IMR-90 (cell line): ENCODE measurements at regions not wholly inside any gene's neighbourhood (a gene's known extent, or its start where the extent isn't known, plus 50 kb on each side); places are given as distances from the start of the nearest gene placed in this dataset.

ENCODE experiments used
- ATAC-seq: fragments of 200-7000 bp; cut with Tn5 transposase; 2 replicates; pipeline ENCODE4 v1.9.1; 2020; ENCODE audit warnings: low read depth, mild to moderate bottlenecking, moderate library complexity
- BruUV-seq: library from RNA; stranded (reverse); fragments of 400-500 nt; replicated peaks from 2 replicates; lab custom pipeline; 2021; lab: Mats Ljungman, UMichigan
- CTCF ChIA-PET: fragments of 300-600 bp; formaldehyde crosslinking; extraction: SDS; loops from one replicate; lab custom pipeline; 2021; ENCODE audit warnings: antibody characterized with exemption; lab: Yijun Ruan, JAX
- POLR2A ChIA-PET: fragments of 300-600 bp; sonication (Branson Sonifier 250); formaldehyde crosslinking; loops from one replicate; lab custom pipeline; 2022; ENCODE audit warnings: antibody characterized with exemption; ENCODE audit not compliant: unreplicated experiment; lab: Charles Lee
- DNase-seq: peaks from one replicate; pipeline ENCODE4 v3.0.0; 2013
- H2AFZ ChIP-seq: replicated peaks from 2 replicates; pipeline ENCODE3; 2013; ENCODE audit warnings: low read length, mild to moderate bottlenecking; ENCODE audit not compliant: poor library complexity
- H2AK5ac ChIP-seq: 2 replicates; pipeline ENCODE4 v1.6.1; 2013; ENCODE audit warnings: low read depth, low read length, inconsistent platforms
- H2AK9ac ChIP-seq: replicated peaks from 2 replicates; pipeline ENCODE3; 2013; ENCODE audit warnings: mild to moderate bottlenecking, low read depth, low read length, moderate library complexity; ENCODE audit not compliant: poor library complexity
- H2BK120ac ChIP-seq: 2 replicates; pipeline ENCODE4 v1.6.1; 2013; ENCODE audit warnings: low read depth, low read length, inconsistent platforms
- H2BK15ac ChIP-seq: 3 replicates; pipeline ENCODE4 v1.6.1; 2013; ENCODE audit warnings: low read depth, low read length, inconsistent platforms
- H2BK20ac ChIP-seq: 2 replicates; pipeline ENCODE4 v1.6.1; 2013; ENCODE audit warnings: low read depth, mild to moderate bottlenecking, inconsistent platforms, low read length, moderate library complexity
- H2BK5ac ChIP-seq: 2 replicates; pipeline ENCODE4 v1.6.1; 2013; ENCODE audit warnings: mild to moderate bottlenecking, low read depth, low read length, inconsistent platforms; ENCODE audit not compliant: poor library complexity, severe bottlenecking
- H3K14ac ChIP-seq: replicated peaks from 2 replicates; pipeline ENCODE4 v1.6.1; 2013; ENCODE audit warnings: low read depth, low read length, inconsistent platforms
- H3K18ac ChIP-seq: 2 replicates; pipeline ENCODE4 v1.6.1; 2013; ENCODE audit warnings: low read depth, low read length, control low read depth
- H3K23ac ChIP-seq: 2 replicates; pipeline ENCODE4 v1.6.1; 2013; ENCODE audit warnings: low read depth, low read length, inconsistent platforms
- H3K27ac ChIP-seq: 2 replicates; pipeline ENCODE4 v1.5.1; 2013; ENCODE audit warnings: mild to moderate bottlenecking, control low read depth, low read length; ENCODE audit not compliant: insufficient read depth
- H3K27me3 ChIP-seq: 2 replicates; pipeline ENCODE4 v1.6.1; 2013; ENCODE audit warnings: low read length; ENCODE audit not compliant: control insufficient read depth, insufficient read depth
- H3K36me3 ChIP-seq: 2 replicates; pipeline ENCODE4 v1.6.1; 2013; ENCODE audit warnings: low read length, mixed read lengths; ENCODE audit not compliant: control insufficient read depth, insufficient read depth
- H3K4ac ChIP-seq: 2 replicates; pipeline ENCODE4 v1.6.1; 2013; ENCODE audit warnings: low read depth, low read length, inconsistent platforms
- H3K4me1 ChIP-seq: 2 replicates; pipeline ENCODE4 v1.6.1; 2013; ENCODE audit warnings: low read length, mixed read lengths; ENCODE audit not compliant: control insufficient read depth, insufficient read depth
- H3K4me2 ChIP-seq: 2 replicates; pipeline ENCODE4 v1.6.1; 2013; ENCODE audit warnings: low read depth, mild to moderate bottlenecking, control low read depth, low read length, moderate library complexity
- H3K4me3 ChIP-seq: 2 replicates; pipeline ENCODE4 v1.5.1; 2013; ENCODE audit warnings: low read depth, mild to moderate bottlenecking, control low read depth, low read length, moderate library complexity; ENCODE audit not compliant: insufficient read depth
- H3K56ac ChIP-seq: 2 replicates; pipeline ENCODE4 v1.6.1; 2013; ENCODE audit warnings: low read length, inconsistent platforms; ENCODE audit not compliant: insufficient read depth; ENCODE audit errors: extremely low read depth
- H3K79me1 ChIP-seq, 2 experiments: 2 replicates each; pipeline ENCODE4 v1.6.1; 2013; ENCODE audit warnings: low read length in 2 of 2, inconsistent platforms in 1 of 2, low read depth in 1 of 2
- H3K9ac ChIP-seq: 2 replicates; pipeline ENCODE4 v1.6.1; 2013; ENCODE audit warnings: low read depth, low read length, control low read depth
- H3K9me1 ChIP-seq: 2 replicates; pipeline ENCODE4 v1.6.1; 2013; ENCODE audit warnings: low read length, inconsistent platforms; ENCODE audit not compliant: insufficient read depth
- H3K9me3 ChIP-seq: 2 replicates; pipeline ENCODE4 v1.6.1; 2013; ENCODE audit warnings: low read length; ENCODE audit not compliant: control insufficient read depth, insufficient read depth
- H4K20me1 ChIP-seq: 2 replicates; pipeline ENCODE4 v1.6.1; 2013; ENCODE audit warnings: low read length, inconsistent platforms; ENCODE audit not compliant: insufficient read depth
- H4K5ac ChIP-seq: 2 replicates; pipeline ENCODE4 v1.6.1; 2013; ENCODE audit warnings: mild to moderate bottlenecking, low read depth, low read length, control low read depth
- H4K8ac ChIP-seq, 2 experiments: 2 replicates each; pipeline ENCODE4 v1.6.1; 2013; ENCODE audit warnings: low read depth in 2 of 2, low read length in 2 of 2, control low read depth in 1 of 2, inconsistent platforms in 1 of 2
- H4K91ac ChIP-seq: 2 replicates; pipeline ENCODE4 v1.6.1; 2013; ENCODE audit warnings: low read depth, low read length, inconsistent platforms; ENCODE audit not compliant: insufficient read depth
- BHLHE40 ChIP-seq: fragments of 150-350 bp; IDR thresholded peaks from 2 replicates; pipeline ENCODE4 v1.6.1; 2016; ENCODE audit warnings: mild to moderate bottlenecking, low read depth, low read length
- CEBPB ChIP-seq: IDR thresholded peaks from 2 replicates; pipeline ENCODE4 v1.6.1; 2012; ENCODE audit warnings: low read depth, low read length, improper control_type of control experiment
- CHD1 ChIP-seq: IDR thresholded peaks from 2 replicates; pipeline ENCODE4 v1.6.1; 2012; ENCODE audit warnings: low read depth, low read length, improper control_type of control experiment
- FOS ChIP-seq: fragments of 150-350 bp; IDR thresholded peaks from 2 replicates; pipeline ENCODE4 v1.6.1; 2016; ENCODE audit warnings: low read depth, low read length
- MAFK ChIP-seq: IDR thresholded peaks from 2 replicates; pipeline ENCODE4 v1.6.1; 2012; ENCODE audit warnings: low read depth, low read length, improper control_type of control experiment
- MAZ ChIP-seq: IDR thresholded peaks from 2 replicates; pipeline ENCODE4 v1.6.1; 2012; ENCODE audit warnings: low read depth, mild to moderate bottlenecking, low read length, improper control_type of control experiment, moderate library complexity, borderline replicate concordance
- MXI1 ChIP-seq: IDR thresholded peaks from 2 replicates; pipeline ENCODE4 v1.6.1; 2012; ENCODE audit warnings: low read depth, mild to moderate bottlenecking, low read length, moderate library complexity, borderline replicate concordance
- NFE2L2 ChIP-seq: fragments of 150-350 bp; IDR thresholded peaks from 2 replicates; pipeline ENCODE4 v1.6.1; 2016; ENCODE audit warnings: low read depth, mild to moderate bottlenecking, low read length
- POLR2A ChIP-seq: IDR thresholded peaks from 2 replicates; pipeline ENCODE4 v1.6.1; 2012; ENCODE audit warnings: mild to moderate bottlenecking, low read depth, low read length
- RAD21 ChIP-seq: IDR thresholded peaks from 2 replicates; pipeline ENCODE4 v1.6.1; 2012; ENCODE audit warnings: low read length, improper control_type of control experiment
- RCOR1 ChIP-seq: IDR thresholded peaks from 2 replicates; pipeline ENCODE4 v1.6.1; 2012; ENCODE audit warnings: mild to moderate bottlenecking, low read length, improper control_type of control experiment; ENCODE audit not compliant: insufficient replicate concordance
- RFX5 ChIP-seq: IDR thresholded peaks from 2 replicates; pipeline ENCODE4 v1.8.0; 2012; ENCODE audit warnings: low read depth, mild to moderate bottlenecking, low read length, moderate library complexity
- SMC3 ChIP-seq: fragments of 150-350 bp; IDR thresholded peaks from 2 replicates; pipeline ENCODE4 v1.6.1; 2016; ENCODE audit warnings: low read depth, mild to moderate bottlenecking, antibody characterized with exemption, low read length, moderate library complexity
- WGBS, 2 experiments: methylation state at CpG; one replicate each; pipeline versions ENCODE4 v1.1.5 to v1.1.7; 2013; ENCODE audit warnings: missing lambda C conversion rate in 2 of 2; ENCODE audit not compliant: insufficient read length in 1 of 2; ENCODE audit errors: extremely low coverage in 2 of 2; 5-methylcytosine and 5-hydroxymethylcytosine counted together
- dilution Hi-C: fragments of 300-500 bp; cut with HindIII; formaldehyde crosslinking; loops from one replicate; pipeline ENCODE4 v1.14.3; 2018; ENCODE audit warnings: low sequenced_read_pairs; ENCODE audit not compliant: unreplicated experiment
- in situ Hi-C: fragments of 300-500 bp; cut with MboI; formaldehyde crosslinking; loops from 3 replicates; pipeline ENCODE4 v1.14.3; 2019; ENCODE audit warnings: low sequenced_read_pairs, inconsistent platforms, mixed read lengths
- intact Hi-C: fragments of 100-400 bp; cut with micrococcal nuclease; formaldehyde crosslinking; loops from 2 replicates; pipeline ENCODE4 v1.10.0; 2022
- TF ChIP-seq, protein P1 (sequence below): fragments of 150-350 bp; IDR thresholded peaks from 2 replicates; pipeline ENCODE4 v1.6.1; 2016; ENCODE audit warnings: low read depth, mild to moderate bottlenecking, low read length, moderate library complexity, borderline replicate concordance
- TF ChIP-seq, protein P2 (sequence below): fragments of 150-350 bp; IDR thresholded peaks from 2 replicates; pipeline ENCODE4 v1.6.1; 2017; ENCODE audit warnings: mild to moderate bottlenecking, antibody characterized with exemption, low read length, low read depth
- TF ChIP-seq, protein P3 (sequence below): conservative IDR thresholded peaks from 2 replicates; pipeline ENCODE4 v1.5.1; 2012; ENCODE audit warnings: mild to moderate bottlenecking, low read depth, low read length, improper control_type of control experiment

DNA sequence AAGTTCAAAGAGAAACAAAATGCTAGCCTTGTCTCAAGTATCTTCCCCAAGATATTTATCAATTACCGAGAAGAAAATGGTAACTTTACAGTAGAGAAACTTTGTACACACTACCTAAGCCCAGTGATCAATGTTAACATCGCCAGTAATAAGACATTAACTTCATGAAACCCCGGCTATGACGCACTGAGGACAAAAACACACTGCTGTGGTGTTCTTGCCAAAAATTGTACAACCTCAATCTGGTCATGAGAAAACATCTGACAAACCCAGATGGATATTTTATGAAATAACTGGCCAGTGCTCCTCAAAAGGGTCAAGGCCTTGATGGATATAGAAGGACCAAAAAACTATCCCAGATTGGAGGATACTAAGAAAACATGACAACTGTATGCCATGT is 85.5 kb upstream of the DTNBP1 start:
- 100% methylated on average over 1 of the region's 4 CpGs; no CpG with 5 or more reads in 1 of the 2 experiments for WGBS, 2 experiments
- Histone ChIP-seq H3K27me3 (peaks cover 2% of the 10 kb centered on the region), H2BK5ac (no peak overlapping the region), H3K4ac (no peak overlapping the region), H4K8ac (no peak overlapping the region), H2AK9ac (no peak overlapping the region), H3K23ac (no peak overlapping the region), H3K9me3 (no peaks in the 10 kb centered on the region), H3K9me1 (0 out of 2 replicates have a peak, but pooled peaks cover 4% of the 10 kb centered on the region), H4K5ac (no peak overlapping the region), H3K9ac (no peak overlapping the region), H2AFZ (no peak overlapping the region), H2AK5ac (no peak overlapping the region), H3K4me3 (no peak overlapping the region), H3K36me3 (no peaks in the 10 kb centered on the region), H4K91ac (no peak overlapping the region), H4K20me1 (no peaks in the 10 kb centered on the region), H3K18ac (no peak overlapping the region), H3K79me1 (no peaks in the 10 kb centered on the region), H2BK120ac (no peak overlapping the region), H2BK20ac (no peak overlapping the region), H3K27ac (no peak overlapping the region), H3K56ac (no peak overlapping the region), H3K4me2 (no peak overlapping the region), H2BK15ac (no peak overlapping the region), H3K14ac (no peak overlapping the region), H3K4me1 (no peaks in the 10 kb centered on the region)
- in situ Hi-C loops = no loop called here
- POLR2A ChIA-PET = no interaction called here
- intact Hi-C loops = no loop called here
- no peak for TF ChIP-seq RFX5
- TF ChIP-seq FOS = no peak
- TF ChIP-seq CEBPB = no peak
- TF ChIP-seq MAZ = no peak
- no peak for TF ChIP-seq NFE2L2
- no peak for TF ChIP-seq MXI1
- TF ChIP-seq, protein P1, sequence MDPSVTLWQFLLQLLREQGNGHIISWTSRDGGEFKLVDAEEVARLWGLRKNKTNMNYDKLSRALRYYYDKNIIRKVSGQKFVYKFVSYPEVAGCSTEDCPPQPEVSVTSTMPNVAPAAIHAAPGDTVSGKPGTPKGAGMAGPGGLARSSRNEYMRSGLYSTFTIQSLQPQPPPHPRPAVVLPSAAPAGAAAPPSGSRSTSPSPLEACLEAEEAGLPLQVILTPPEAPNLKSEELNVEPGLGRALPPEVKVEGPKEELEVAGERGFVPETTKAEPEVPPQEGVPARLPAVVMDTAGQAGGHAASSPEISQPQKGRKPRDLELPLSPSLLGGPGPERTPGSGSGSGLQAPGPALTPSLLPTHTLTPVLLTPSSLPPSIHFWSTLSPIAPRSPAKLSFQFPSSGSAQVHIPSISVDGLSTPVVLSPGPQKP = no peak
- no peak for TF ChIP-seq CHD1
- TF ChIP-seq BHLHE40 = no peak
- TF ChIP-seq, protein P2, sequence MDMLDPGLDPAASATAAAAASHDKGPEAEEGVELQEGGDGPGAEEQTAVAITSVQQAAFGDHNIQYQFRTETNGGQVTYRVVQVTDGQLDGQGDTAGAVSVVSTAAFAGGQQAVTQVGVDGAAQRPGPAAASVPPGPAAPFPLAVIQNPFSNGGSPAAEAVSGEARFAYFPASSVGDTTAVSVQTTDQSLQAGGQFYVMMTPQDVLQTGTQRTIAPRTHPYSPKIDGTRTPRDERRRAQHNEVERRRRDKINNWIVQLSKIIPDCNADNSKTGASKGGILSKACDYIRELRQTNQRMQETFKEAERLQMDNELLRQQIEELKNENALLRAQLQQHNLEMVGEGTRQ = no peak
- TF ChIP-seq, protein P3, sequence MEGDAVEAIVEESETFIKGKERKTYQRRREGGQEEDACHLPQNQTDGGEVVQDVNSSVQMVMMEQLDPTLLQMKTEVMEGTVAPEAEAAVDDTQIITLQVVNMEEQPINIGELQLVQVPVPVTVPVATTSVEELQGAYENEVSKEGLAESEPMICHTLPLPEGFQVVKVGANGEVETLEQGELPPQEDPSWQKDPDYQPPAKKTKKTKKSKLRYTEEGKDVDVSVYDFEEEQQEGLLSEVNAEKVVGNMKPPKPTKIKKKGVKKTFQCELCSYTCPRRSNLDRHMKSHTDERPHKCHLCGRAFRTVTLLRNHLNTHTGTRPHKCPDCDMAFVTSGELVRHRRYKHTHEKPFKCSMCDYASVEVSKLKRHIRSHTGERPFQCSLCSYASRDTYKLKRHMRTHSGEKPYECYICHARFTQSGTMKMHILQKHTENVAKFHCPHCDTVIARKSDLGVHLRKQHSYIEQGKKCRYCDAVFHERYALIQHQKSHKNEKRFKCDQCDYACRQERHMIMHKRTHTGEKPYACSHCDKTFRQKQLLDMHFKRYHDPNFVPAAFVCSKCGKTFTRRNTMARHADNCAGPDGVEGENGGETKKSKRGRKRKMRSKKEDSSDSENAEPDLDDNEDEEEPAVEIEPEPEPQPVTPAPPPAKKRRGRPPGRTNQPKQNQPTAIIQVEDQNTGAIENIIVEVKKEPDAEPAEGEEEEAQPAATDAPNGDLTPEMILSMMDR = no peak
- no peak for TF ChIP-seq RCOR1
- TF ChIP-seq RAD21 = no peak
- TF ChIP-seq POLR2A = no peak
- TF ChIP-seq MAFK = no peak
- TF ChIP-seq SMC3 = no peak
- CTCF ChIA-PET = interaction anchor here (1.4 kb wide), 1 partner anchor 12 kb away, joined by 3 read pairs; no protein-coding TSS in a partner anchor
- dilution Hi-C loops = no loop called here
- ATAC-seq (no peak), DNase-seq (no peak)
- BruUV-seq = no TSS peak
